GM21529 (cell line): ENCODE measurements at regions not wholly inside any gene's neighbourhood (a gene's known extent, or its start where the extent isn't known, plus 50 kb on each side); places are given as distances from the start of the nearest gene placed in this dataset.

Experiments used
- ATAC-seq: cut with Tn5 transposase; IDR thresholded peaks from one replicate; pipeline ENCODE4 v1.9.1; 2021; ENCODE audit not compliant: unreplicated experiment

DNA sequence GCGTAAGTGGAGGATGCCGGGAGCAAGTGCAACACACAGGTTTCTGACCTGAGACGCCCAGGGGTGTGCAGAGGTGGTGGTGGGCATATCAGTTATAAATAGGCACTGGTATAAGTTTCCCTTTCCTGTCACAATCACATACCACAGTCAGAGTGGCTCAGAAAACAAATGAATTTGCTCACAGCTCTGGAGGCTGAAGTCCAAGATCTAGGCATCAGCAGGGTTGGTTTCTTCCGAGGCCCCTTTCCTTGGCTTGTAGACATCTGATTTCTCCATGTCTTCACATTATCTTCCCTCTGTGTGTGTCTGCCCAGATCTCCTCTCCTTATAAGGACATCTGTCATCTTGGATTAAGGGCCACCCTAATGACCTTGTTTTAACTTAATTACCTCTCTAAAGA is 250.5 kb upstream of the TNRC6C start:
- no peak for ATAC-seq

DNA sequence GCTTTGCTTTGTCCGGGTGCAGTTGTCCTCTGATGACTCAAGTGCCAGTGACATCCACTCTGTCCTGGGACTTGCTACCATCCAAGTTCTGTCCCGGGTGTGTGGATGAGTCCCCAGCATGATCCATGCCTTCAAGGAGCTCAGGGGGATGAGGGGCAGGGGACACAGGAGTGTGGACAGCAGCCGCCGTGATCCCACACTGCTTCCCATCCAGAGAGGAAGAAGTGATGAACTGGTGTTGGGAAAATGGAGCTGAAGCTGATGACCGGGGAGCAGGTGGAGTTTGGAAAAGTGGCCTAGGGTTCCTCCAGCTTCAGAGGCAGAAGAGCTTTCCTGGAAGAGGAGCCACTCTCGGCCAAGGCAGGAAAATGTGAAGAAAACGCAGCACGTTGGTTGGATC is 249.6 kb upstream of the TNRC6C start:
- no peak for ATAC-seq

- ATAC-seq, result no peak
Measured at GRCh38 chr17:77709594-77709993, 248.9 kb upstream of the TNRC6C start.

DNA sequence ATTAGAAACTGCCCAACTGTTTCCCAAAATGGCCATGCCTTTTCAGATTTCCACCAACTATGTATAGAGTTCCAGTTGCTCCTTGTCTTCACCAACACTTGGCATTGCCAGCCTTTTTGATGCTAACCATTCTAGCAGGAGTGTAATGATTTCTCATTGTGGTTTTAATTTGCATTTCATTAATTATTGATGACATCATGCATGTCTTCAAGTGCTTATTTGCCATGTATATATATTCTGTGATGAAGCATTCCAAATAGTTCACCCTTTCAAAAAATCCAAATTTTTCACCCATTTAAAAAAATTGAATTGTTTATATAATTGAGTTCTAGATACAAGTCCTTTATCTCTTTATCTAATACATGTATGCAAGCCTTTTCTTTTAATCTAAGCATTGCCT is 245.9 kb upstream of the TNRC6C start:
- no peak for ATAC-seq

DNA sequence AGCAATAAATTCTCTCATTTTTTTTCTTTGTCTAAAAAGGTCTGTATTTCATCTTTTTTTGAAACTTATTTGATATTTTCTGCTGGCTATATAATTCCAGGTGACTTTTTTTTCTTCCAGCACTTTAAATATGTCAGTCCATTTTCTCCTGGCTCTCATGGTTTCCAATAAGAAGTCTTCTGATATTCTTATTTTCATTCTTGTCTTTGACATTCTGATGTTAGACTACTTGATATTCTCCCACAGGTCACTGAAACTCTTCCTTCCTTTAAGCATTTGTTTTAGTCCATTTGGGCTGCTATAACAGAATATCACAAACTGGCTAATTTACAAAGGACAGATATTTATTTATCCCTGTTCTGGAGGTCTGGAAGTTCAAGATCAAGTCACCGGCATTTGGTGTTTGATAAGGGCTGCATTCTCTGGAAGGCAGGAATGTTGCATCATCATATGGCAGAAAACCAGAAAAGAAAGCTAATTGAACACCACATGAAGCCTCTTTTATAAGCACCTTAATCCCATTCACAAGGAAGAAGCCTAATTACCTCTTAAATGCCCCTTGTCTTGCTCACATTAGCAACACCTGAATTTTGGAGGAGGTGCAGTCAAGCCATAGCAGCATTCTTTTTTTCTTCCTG is 242.1 kb upstream of the TNRC6C start:
- no peak for ATAC-seq

DNA sequence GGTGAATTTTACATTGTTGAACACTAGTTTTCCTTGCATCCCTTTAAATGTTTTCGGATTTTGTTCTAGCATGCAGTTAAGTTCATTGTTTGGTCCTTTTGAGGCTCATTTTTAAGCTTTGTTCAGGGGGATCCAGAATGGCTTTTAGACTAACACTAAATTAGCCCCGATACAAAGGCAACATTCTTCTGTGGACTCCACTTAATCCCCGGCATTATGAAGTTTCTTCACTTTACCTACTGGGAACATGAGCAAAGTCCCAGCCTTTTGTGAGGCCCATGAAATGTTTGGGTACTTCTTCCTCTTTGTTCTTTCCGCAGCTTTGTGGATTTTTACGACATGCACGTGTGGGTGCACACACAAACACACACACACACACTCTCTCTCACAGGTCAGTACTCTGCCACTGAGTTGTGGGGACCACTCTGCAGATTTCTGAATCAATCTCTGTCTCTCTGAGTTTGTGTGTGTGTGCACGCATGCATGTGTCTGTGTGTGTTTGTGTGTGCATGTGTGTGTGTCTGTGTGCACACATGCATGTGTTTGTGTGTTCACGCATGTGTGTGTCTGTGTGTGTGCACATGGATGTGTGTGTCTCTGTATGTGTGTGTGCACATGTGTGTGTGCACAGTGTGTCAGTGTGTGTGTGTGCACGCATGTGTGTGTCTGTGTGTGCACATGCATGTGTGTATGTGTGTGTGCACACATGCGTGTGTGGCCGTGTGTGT is 240.4 kb upstream of the TNRC6C start:
- ATAC-seq, result no peak

DNA sequence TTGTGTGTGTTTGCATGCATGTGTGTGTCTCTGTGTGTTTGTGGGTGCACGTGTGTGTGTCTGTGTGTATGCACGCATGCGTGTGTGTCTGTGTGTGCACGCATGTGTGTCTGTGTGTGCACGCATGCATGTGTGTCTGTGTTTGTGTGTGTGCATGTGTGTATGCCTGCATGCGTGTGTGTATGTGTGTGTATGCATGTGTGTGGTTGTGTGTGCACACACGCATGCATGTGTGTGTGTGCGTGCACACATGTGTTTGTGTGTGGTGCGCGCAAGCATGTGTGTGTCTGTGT is 239.9 kb upstream of the TNRC6C start:
- no peak for ATAC-seq

DNA sequence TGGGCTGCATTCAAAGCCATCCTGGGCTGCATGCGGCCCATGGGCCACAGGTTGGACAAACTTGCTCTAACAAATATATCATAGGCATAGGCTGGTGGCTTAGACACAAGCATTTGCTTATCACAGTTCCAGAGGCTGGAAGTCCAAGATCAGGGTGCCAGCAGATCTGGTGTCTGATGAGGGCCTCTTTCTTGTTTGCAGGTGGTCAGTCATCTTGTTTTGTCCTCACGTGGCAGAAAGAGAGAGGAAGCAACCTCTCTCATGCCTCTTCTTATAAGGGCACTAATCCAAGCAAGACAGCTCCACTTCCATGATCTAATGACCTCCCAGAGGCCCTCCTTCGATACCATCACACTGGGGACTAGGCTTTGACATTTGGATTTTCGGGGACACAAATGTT is 238.7 kb upstream of the TNRC6C start:
- no peak for ATAC-seq

DNA sequence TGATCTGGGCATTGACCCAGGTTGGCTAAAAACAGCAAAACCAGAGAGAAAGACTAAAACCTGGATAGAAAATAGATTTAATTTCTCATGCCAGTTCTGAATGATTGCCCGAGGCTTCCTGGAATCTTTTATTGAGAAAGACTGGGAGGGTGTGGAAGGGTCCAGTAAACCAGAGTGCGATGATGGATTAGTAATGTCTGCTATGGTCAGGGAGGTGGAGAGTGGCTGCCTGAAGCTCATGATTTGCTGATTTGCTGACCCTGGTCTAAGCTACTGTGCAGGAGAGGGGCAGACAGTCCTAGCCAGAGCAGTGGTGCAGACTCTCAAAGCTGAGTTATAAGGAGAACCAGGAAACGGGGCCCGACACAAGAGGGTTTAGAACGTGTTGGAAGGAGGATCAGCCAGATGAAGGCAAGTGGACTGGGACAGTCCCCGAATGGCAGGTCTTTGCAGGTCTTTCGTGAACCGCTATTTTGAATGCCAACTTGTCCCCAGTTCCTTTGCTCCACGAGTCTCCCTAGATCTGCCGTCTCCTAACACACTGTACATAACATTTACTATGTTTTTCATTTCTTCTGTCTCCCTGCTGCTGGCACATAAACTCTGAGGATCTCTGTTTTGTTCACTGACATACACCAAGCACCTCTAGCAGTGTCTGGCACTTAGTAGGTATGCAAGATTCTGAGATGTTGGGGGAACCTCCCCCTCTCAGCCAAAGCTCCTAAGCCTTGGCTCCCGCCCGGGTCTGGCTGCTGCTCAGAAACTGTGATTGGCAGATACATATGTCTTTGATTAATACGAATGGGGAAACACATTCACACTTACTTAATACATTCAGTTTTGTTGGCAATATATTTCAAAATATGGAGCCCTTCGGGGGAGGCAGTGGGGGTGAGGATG is 237.3 kb upstream of the TNRC6C start:
- ATAC-seq, result no peak

DNA sequence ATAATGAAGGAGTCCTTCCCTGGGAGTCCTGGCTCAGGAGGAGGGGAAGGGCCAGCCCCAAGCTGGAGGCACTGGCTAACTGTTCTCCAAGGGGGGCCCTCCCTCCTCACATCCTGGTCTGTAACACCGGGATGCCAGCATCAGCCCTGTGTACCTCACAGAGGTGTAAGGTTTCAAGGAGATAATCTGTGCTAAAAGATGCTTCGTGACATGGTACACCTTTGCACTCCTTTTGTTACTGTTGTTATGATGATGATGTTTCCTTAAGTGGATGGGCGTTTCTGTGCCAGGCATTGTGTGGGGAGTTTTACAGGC is 236.7 kb upstream of the TNRC6C start:
- no peak for ATAC-seq

DNA sequence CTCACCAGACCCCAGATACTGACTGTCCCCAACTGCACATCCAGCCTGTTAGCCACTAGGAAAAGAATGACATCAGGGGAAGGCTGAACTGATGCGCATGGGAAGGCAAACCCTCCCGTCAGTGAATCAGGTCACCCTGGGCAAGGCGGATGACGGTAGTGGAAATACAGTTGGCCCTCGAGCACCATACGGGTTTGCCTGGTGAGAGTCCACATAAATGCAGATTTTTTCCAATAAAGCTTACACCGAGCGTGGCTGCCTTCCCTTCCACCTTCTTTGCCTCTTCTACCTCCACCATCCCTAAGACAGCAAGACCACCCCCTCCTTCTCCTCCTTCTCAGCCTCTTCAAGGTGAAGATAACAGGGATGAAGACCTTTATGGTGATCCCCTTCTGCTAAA is 236.1 kb upstream of the TNRC6C start:
- ATAC-seq, result no peak

GRCh38 chr17:77723071-77723908 is 235.2 kb upstream of the TNRC6C start:
- ATAC-seq, result no peak

DNA sequence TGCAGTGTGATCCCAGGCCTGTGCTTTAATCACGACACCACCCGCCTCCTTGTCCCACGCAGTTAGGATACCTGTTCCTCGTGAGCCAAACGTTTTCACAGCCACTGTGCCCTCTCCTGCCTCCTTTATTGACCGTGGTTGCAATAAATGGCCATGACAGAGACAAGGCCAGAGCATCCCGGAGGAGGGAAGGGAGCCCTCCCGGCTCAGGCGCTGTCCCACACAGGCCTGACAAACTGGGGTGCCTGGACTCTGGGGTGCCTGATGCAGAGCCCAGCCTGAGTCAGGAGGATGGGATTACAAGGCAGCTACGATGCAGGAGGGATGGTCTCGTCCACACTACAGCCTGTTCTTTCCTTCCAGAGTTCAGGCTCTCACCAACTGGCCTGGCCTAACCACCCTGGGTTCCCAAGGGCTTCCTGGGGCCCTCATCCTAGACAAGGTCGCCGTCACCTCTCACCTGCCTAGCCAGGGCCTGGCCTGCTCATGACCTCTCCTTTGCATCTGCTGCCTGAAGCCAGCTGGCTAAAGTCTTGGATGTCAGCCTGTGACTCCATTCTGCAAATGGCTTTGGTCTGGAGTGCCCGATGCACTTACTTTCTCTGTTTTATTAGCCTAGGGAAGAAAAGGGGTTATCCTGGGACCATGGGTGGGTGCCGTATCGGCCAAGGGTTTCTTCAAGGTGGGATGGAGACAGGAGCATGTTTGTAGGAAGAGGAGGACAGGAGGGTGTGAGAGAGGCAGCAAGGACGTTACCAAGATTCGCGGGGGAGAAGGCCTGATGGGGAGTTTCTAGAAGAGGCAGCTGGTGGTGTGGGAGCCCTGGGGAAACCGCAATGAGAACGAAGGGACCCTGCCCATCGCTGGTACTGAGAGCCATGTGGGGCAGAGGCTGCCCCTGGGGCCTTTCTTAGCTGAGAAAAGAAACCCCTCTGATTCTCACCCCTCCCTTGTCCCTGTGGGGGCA is 234.3 kb upstream of the TNRC6C start:
- no peak for ATAC-seq

GRCh38 chr17:77724876-77725615 is 233.5 kb upstream of the TNRC6C start:
- no peak for ATAC-seq

DNA sequence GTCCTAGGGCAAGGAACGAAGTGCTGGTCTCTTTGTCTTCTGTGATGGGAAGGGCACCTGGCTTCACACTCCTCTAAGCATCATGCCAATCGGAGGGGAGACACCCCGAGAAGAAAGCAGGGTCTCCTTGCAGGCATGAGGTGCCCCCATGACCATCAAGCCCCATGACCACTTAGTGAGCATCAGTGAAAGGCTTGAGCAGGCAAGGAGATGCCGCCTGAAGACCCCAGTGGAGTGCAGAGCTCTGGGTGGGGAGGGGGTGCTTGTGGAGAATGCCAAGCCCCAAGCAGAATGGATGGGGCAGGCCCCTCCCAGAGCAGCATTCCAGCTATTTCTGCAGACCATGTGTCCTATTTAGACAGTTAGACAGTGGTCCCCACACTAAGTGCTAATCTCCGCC is 232.7 kb upstream of the TNRC6C start:
- no peak for ATAC-seq

GRCh38 chr17:77726549-77727006 is 231.9 kb upstream of the TNRC6C start:
- no peak for ATAC-seq

DNA sequence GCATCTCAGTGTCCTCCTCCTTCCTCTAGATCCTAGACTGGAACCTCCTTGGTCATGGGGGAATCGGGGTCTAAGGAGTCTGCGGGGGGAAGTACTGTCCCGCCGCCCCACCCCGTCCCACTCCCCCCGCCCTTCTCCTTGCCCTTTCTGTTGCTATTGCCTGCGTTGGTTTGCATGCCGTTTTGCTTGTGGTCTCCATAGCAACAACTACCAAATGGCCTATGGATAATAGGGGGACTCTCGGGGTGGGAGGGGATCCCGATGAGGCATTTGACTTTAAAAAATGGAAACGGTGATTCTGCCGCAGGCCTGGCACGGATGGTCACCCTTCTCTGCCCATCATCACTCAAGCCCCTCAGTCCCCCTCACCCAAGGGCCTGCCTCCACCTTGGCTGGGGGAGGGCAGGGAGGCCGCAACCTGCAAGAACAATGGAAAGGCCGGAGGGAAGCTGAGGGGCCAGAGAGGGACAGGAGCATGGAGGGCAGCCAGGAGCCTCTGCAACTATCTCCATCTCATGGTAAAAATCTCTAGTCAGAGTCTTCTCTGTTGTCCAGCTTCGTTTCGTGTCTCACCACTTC is 231.4 kb upstream of the TNRC6C start:
- ATAC-seq, result no peak

DNA sequence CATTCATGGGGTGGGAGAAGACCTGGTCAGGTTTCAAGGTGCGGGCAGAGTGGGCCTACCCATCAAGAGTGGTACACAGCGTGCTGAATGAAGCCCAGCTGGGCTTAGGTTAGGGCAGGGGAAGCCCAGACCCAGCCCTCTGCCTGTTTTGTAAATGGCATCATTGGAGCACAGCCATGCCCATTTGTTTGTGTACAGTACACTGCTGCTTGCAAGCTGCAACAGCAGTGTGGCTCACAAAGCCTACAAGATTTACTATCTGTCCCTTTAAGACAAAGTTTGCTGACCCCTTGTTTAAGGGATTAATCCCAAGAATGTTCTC is 230.1 kb upstream of the TNRC6C start:
- ATAC-seq, result no peak

- ATAC-seq, result no peak
Measured at GRCh38 chr17:77728871-77729270, 229.6 kb upstream of the TNRC6C start.
